Gastrocnemius medialis (tissue), 4 donors: ENCODE measurements at regions not wholly inside any gene's neighbourhood (a gene's known extent, or its start where the extent isn't known, plus 50 kb on each side); places are given as distances from the start of the nearest gene placed in this dataset.

ENCODE experiments used
- ATAC-seq, 2 donors: fragments of 150-250 bp; one replicate each; pipeline ENCODE4 v1.9.1; 2016
- DNase-seq, 2 donors: peaks; one replicate each; pipeline ENCODE4 v3.0.0-alpha.2; 2019
- H3K27ac ChIP-seq, 4 donors: fragments of 200-600 bp; sonication (generic); 1 replicate in 1 of 4; 2 replicates in 3 of 4; pipeline ENCODE4 v1.5.1; 2016 to 2018; ENCODE audit warnings: mild to moderate bottlenecking in 2 of 4, moderate library complexity in 1 of 4
- H3K27me3 ChIP-seq, 3 donors: fragments of 200-600 bp; sonication (generic) in 2 of 3; 1 replicate in 1 of 3; 2 replicates in 2 of 3; pipeline versions ENCODE4 v1.5.1 to v1.6.0; 2016 to 2019; ENCODE audit warnings: mild to moderate bottlenecking in 1 of 3, moderate library complexity in 1 of 3
- H3K36me3 ChIP-seq, 2 donors: fragments of 200-600 bp; sonication (generic) in 1 of 2; one replicate each; pipeline ENCODE4 v1.5.1; 2017 to 2018
- H3K4me1 ChIP-seq, 2 donors: fragments of 200-600 bp; sonication (generic) in 1 of 2; one replicate each; pipeline ENCODE4 v1.5.1; 2016 to 2017; ENCODE audit warnings: mild to moderate bottlenecking in 2 of 2
- H3K4me3 ChIP-seq, 4 donors: fragments of 200-600 bp; sonication (generic) in 3 of 4; 1 replicate in 1 of 4; 2 replicates in 3 of 4; pipeline ENCODE4 v1.5.1; 2016 to 2019; ENCODE audit warnings: mild to moderate bottlenecking in 2 of 4
- H3K9me3 ChIP-seq, 3 donors: fragments of 200-600 bp; sonication (generic) in 2 of 3; 1 replicate in 1 of 3; 2 replicates in 2 of 3; pipeline ENCODE4 v1.5.1; 2016 to 2019
- CTCF ChIP-seq, 5 experiments: fragments of 450-650 bp in 3 of 5; fragments of 200-600 bp in 2 of 5; sonication (generic) in 2 of 5; IDR thresholded peaks in 4 of 5; conservative IDR thresholded peaks in 1 of 5; 1 replicate in 4 of 5; 2 replicates in 1 of 5; pipeline ENCODE4 v1.5.1; 2016 to 2019; ENCODE audit warnings: antibody characterized with exemption in 5 of 5, mild to moderate bottlenecking in 3 of 5, moderate library complexity in 3 of 5
- POLR2A ChIP-seq, 2 donors: fragments of 450-650 bp; IDR thresholded peaks; one replicate each; pipeline ENCODE4 v1.6.1; 2017; ENCODE audit warnings: antibody characterized with exemption in 2 of 2, mild to moderate bottlenecking in 2 of 2, moderate library complexity in 2 of 2
- in situ Hi-C, 4 donors: fragments of 200-750 bp; cut with MboI; loops; one replicate each; pipeline versions ENCODE4 v1.15.0 to v1.8.0; 2017; ENCODE audit warnings: low sequenced_read_pairs in 4 of 4
- intact Hi-C: fragments of 100-400 bp; cut with DNase I; formaldehyde crosslinking; loops from one replicate; pipeline ENCODE4 v1.15.1; 2023; ENCODE audit warnings: low total_unique reads

- Histone ChIP-seq H3K27ac (no peak overlapping the region), H3K9me3 (no peaks in the 10 kb centered on the region), H3K36me3 (no peaks in the 10 kb centered on the region), H3K27me3 (no peaks in the 10 kb centered on the region), H3K4me1 (no peaks in the 10 kb centered on the region), H3K4me3 (no peak overlapping the region)
- ATAC-seq, result no peak
- in situ Hi-C loops (no loop called here), intact Hi-C loops (no loop called here)
- DNase-seq, result no peak
- TF ChIP-seq CTCF (IDR thresholded peaks at IDR 0.05 in 4 of 5, conservative IDR thresholded peaks at IDR 0.05 in 1 of 5) (no peak), POLR2A (IDR thresholded peaks at IDR 0.05) (no peak)
These were observed 197.0 kb downstream of the DRD1 start for GRCh38 chr5:175246889-175247520.

- Histone ChIP-seq H3K4me1 (no peaks in the 10 kb centered on the region), H3K27me3 (no peaks in the 10 kb centered on the region), H3K9me3 (no peaks in the 10 kb centered on the region), H3K27ac (no peak overlapping the region), H3K4me3 (no peak overlapping the region), H3K36me3 (no peaks in the 10 kb centered on the region)
- intact Hi-C loops, result no loop called here
- in situ Hi-C loops, result no loop called here
- DNase-seq, result no peak
- ATAC-seq, result no peak
- no peak for TF ChIP-seq CTCF (IDR thresholded peaks at IDR 0.05 in 4 of 5, conservative IDR thresholded peaks at IDR 0.05 in 1 of 5)
- no peak for TF ChIP-seq POLR2A (IDR thresholded peaks at IDR 0.05)
These were observed 197.6 kb downstream of the DRD1 start for GRCh38 chr5:175246242-175246888.

DNA sequence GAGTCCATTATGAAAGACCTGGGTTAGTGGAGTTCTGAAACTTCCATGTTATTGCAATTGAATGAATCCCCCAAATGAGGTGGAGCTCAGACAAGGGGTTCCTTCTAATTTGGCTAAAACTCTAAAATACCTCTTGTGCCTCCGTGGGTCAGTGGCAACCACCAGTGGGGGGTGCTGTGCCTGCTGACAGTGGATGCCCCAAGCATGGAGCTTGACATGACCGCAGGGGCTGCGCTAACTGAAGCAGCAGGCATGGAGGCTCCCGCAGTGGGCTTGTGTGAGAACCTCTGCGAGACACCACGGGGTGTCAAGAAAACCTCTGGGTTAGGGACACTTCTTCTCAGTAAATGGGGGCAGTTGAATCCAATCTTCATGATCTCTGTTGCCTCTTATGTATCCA is 200.5 kb downstream of the DRD1 start:
- in situ Hi-C loops (no loop called here), intact Hi-C loops (no loop called here)
- ATAC-seq, result no peak
- Histone ChIP-seq H3K36me3 (no peaks in the 10 kb centered on the region), H3K27me3 (no peaks in the 10 kb centered on the region), H3K27ac (no peak overlapping the region), H3K4me3 (no peak overlapping the region), H3K4me1 (no peaks in the 10 kb centered on the region), H3K9me3 (no peaks in the 10 kb centered on the region)
- TF ChIP-seq POLR2A (IDR thresholded peaks at IDR 0.05) (no peak), CTCF (IDR thresholded peaks at IDR 0.05 in 4 of 5, conservative IDR thresholded peaks at IDR 0.05 in 1 of 5) (no peak)
- DNase-seq, result no peak

DNA sequence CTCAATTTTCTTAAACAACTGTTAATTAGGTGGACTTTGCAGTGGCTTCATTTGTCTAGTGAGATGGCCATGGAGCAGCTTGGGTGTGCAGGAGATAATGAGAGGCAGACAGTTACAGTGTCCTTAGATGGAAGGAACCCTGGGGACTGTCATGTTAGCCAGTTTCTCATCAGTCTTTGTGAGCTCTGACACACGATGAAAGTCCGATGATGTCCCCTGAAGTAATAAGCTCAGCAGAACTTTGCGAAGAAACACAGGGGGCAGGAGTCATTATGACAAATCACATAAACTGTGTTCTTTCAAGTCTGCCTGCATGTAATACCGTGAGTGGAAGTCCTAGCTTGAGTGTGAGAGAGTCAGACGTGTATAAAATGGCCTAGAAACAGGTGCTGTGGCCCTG is 201.8 kb downstream of the DRD1 start:
- no peaks in the 10 kb centered on the region for H3K27me3 ChIP-seq

More for the DNA sequence above, 201.8 kb downstream of the DRD1 start:
- Histone ChIP-seq H3K4me3 (no peak overlapping the region), H3K36me3 (no peaks in the 10 kb centered on the region), H3K27ac (no peak overlapping the region), H3K9me3 (no peaks in the 10 kb centered on the region), H3K4me1 (no peaks in the 10 kb centered on the region)
- TF ChIP-seq POLR2A (IDR thresholded peaks at IDR 0.05) (no peak), CTCF (IDR thresholded peaks at IDR 0.05 in 4 of 5, conservative IDR thresholded peaks at IDR 0.05 in 1 of 5) (no peak)
- intact Hi-C loops (no loop called here), in situ Hi-C loops (no loop called here)
- DNase-seq (no peak), ATAC-seq (no peak)
